ENCODE measurements at regions not wholly inside any gene's neighbourhood (a gene's known extent, or its start where the extent isn't known, plus 50 kb on each side); places are given as distances from the start of the nearest gene placed in this dataset.
A peak's percentile ranks its signal among the peaks of the same experiment; 100 is the strongest.

GRCh38 chr4:104719539-104720230 is 225.0 kb upstream of the CXXC4 start (continued):
- TF ChIP-seq PKNOX1 (IDR thresholded peaks at IDR 0.05) (no peak), SREBF2 (IDR thresholded peaks at IDR 0.05; ENCODE audit: low read length) (no peak), EP300 (IDR thresholded peaks at IDR 0.05; ENCODE audit: borderline replicate concordance in 1 of 2, control insufficient read depth in 1 of 2, low read depth in 2 of 2, low read length in 2 of 2) (peak in 1 of 2 experiments; percentile 65; a peak in 1 of 4 replicates), RELB (IDR thresholded peaks at IDR 0.05; ENCODE audit: low read depth) (peak; percentile 26; the same call in 1 of the 2 replicates), MEF2A (IDR thresholded peaks at IDR 0.05; ENCODE audit: insufficient read depth, low read depth, low read length) (peak; percentile 87), MTA3 (IDR thresholded peaks at IDR 0.05; ENCODE audit: borderline replicate concordance, low read length) (0 out of 2 replicates have a peak, but pooled peaks have one; percentile 38), RB1 (IDR thresholded peaks at IDR 0.05; ENCODE audit: borderline replicate concordance) (no peak), RUNX3 (IDR thresholded peaks at IDR 0.05; ENCODE audit: low read length) (peak; percentile 54; the same call in 1 of the 2 replicates), NFIC (IDR thresholded peaks at IDR 0.05; ENCODE audit: low read depth, low read length) (peak; percentile 88; the same call in 1 of the 2 replicates), ZNF274 (IDR thresholded peaks at IDR 0.05; ENCODE audit: insufficient read depth, insufficient read length) (no peak), STAT1 (conservative IDR thresholded peaks at IDR 0.05) (no peak), BCL11A (IDR thresholded peaks at IDR 0.05; ENCODE audit: low read depth, low read length) (0 out of 2 replicates have a peak, but pooled peaks have one; percentile 17), ATF7 (IDR thresholded peaks at IDR 0.05; ENCODE audit: low read depth) (peak; percentile 33; the same call in 1 of the 2 replicates), ZNF24 (IDR thresholded peaks at IDR 0.05) (peak; percentile 38; the same call in 1 of the 2 replicates), MLLT1 (IDR thresholded peaks at IDR 0.05) (no peak), SPI1 (IDR thresholded peaks at IDR 0.05; ENCODE audit: borderline replicate concordance, insufficient read depth, low read depth, low read length) (peak; percentile 62)
- TF ChIP-seq, protein P1, sequence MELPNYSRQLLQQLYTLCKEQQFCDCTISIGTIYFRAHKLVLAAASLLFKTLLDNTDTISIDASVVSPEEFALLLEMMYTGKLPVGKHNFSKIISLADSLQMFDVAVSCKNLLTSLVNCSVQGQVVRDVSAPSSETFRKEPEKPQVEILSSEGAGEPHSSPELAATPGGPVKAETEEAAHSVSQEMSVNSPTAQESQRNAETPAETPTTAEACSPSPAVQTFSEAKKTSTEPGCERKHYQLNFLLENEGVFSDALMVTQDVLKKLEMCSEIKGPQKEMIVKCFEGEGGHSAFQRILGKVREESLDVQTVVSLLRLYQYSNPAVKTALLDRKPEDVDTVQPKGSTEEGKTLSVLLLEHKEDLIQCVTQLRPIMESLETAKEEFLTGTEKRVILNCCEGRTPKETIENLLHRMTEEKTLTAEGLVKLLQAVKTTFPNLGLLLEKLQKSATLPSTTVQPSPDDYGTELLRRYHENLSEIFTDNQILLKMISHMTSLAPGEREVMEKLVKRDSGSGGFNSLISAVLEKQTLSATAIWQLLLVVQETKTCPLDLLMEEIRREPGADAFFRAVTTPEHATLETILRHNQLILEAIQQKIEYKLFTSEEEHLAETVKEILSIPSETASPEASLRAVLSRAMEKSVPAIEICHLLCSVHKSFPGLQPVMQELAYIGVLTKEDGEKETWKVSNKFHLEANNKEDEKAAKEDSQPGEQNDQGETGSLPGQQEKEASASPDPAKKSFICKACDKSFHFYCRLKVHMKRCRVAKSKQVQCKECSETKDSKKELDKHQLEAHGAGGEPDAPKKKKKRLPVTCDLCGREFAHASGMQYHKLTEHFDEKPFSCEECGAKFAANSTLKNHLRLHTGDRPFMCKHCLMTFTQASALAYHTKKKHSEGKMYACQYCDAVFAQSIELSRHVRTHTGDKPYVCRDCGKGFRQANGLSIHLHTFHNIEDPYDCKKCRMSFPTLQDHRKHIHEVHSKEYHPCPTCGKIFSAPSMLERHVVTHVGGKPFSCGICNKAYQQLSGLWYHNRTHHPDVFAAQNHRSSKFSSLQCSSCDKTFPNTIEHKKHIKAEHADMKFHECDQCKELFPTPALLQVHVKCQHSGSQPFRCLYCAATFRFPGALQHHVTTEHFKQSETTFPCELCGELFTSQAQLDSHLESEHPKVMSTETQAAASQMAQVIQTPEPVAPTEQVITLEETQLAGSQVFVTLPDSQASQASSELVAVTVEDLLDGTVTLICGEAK (IDR thresholded peaks at IDR 0.05; ENCODE audit: borderline replicate concordance): no peak

Measured in GM12878 (cell line).